Colonic mucosa (tissue), 4 donors: ENCODE measurements at regions not wholly inside any gene's neighbourhood (a gene's known extent, or its start where the extent isn't known, plus 50 kb on each side); places are given as distances from the start of the nearest gene placed in this dataset.
"Not testable (repeated sequence)": the region's sequence is repeated elsewhere in the genome, so short reads cannot be mapped to it uniquely, and the experiment has no call there.

Source experiments
- DNase-seq: peaks from one replicate; pipeline ENCODE4 v3.0.0-alpha.2; 2020
- H3K27ac ChIP-seq: fragments of 200-600 bp; one replicate; pipeline ENCODE4 v1.8.0; 2021
- H3K27me3 ChIP-seq: fragments of 200-600 bp; one replicate; pipeline ENCODE4 v1.8.0; 2021
- H3K36me3 ChIP-seq: fragments of 200-600 bp; one replicate; pipeline ENCODE4 v1.8.0; 2021
- H3K4me1 ChIP-seq: fragments of 200-600 bp; one replicate; pipeline ENCODE4 v1.8.0; 2021; ENCODE audit warnings: mild to moderate bottlenecking
- H3K4me3 ChIP-seq: fragments of 200-600 bp; one replicate; pipeline ENCODE4 v1.8.0; 2021
- H3K9ac ChIP-seq, 2 donors: one replicate each; pipeline ENCODE4 v1.7.0; 2013; ENCODE audit warnings: control low read depth in 2 of 2, low read depth in 2 of 2, low read length in 2 of 2
- H3K9me3 ChIP-seq: fragments of 200-600 bp; one replicate; pipeline ENCODE4 v1.8.0; 2021
- CTCF ChIP-seq: fragments of 200-600 bp; IDR thresholded peaks from one replicate; pipeline ENCODE4 v1.8.0; 2022; ENCODE audit warnings: antibody characterized with exemption, mild to moderate bottlenecking
- intact Hi-C: fragments of 100-400 bp; cut with DNase I; formaldehyde crosslinking; loops from one replicate; pipeline ENCODE4 v1.14.1; 2022
- donor health status: healthy.
- donor health status: DM: no; HTN: no; CAD: no.
- donor health status: DM: no; HTN: no; CAD: no.

- no peak for DNase-seq
- no peak overlapping the region for H3K4me3 ChIP-seq
- H3K27me3 ChIP-seq = no peaks in the 10 kb centered on the region
- no peaks in the 10 kb centered on the region for H3K4me1 ChIP-seq
- H3K27ac ChIP-seq = no peak overlapping the region
- no peak for TF ChIP-seq CTCF
- no peaks in the 10 kb centered on the region for H3K9me3 ChIP-seq
- H3K36me3 ChIP-seq = no peaks in the 10 kb centered on the region
- no peak overlapping the region for H3K9ac ChIP-seq
- intact Hi-C loops = no loop called here
Measured at GRCh38 chr4:84147831-84148230, 351.3 kb downstream of the NKX6-1 start.

GRCh38 chr4:84146300-84146959 is 352.7 kb downstream of the NKX6-1 start:
- Histone ChIP-seq H3K36me3 (no peaks in the 10 kb centered on the region), H3K9me3 (no peaks in the 10 kb centered on the region), H3K4me1 (no peaks in the 10 kb centered on the region), H3K9ac (no peak overlapping the region), H3K27me3 (no peaks in the 10 kb centered on the region), H3K27ac (no peak overlapping the region), H3K4me3 (no peak overlapping the region)
- no peak for DNase-seq
- TF ChIP-seq CTCF = no peak
- intact Hi-C loops = no loop called here

- DNase-seq = no peak
- Histone ChIP-seq H3K4me3 (no peak overlapping the region), H3K27me3 (no peaks in the 10 kb centered on the region), H3K9ac (no peak overlapping the region), H3K36me3 (no peaks in the 10 kb centered on the region), H3K9me3 (no peaks in the 10 kb centered on the region), H3K27ac (no peak overlapping the region), H3K4me1 (no peaks in the 10 kb centered on the region)
- no peak for TF ChIP-seq CTCF
- intact Hi-C loops = no loop called here
Measured at GRCh38 chr4:84145176-84145575, 353.9 kb downstream of the NKX6-1 start.

GRCh38 chr4:84126911-84127310 is 372.2 kb downstream of the NKX6-1 start:
- H3K36me3 ChIP-seq, H3K4me1 ChIP-seq, H3K9ac ChIP-seq, H3K27ac ChIP-seq, H3K27me3 ChIP-seq, H3K9me3 ChIP-seq, intact Hi-C loops: not testable (repeated sequence)
- peak overlapping the region; percentile 10 for H3K4me3 ChIP-seq
- peak; percentile 49 for DNase-seq

GRCh38 chr4:84126061-84126787 is 372.9 kb downstream of the NKX6-1 start:
- no peaks in the 10 kb centered on the region for H3K9me3 ChIP-seq
- no peak for TF ChIP-seq CTCF
- H3K27ac ChIP-seq = no peak overlapping the region
- no peak overlapping the region for H3K9ac ChIP-seq
- no peaks in the 10 kb centered on the region for H3K36me3 ChIP-seq
- peak overlapping the region; percentile 10 for H3K4me3 ChIP-seq
- no peaks in the 10 kb centered on the region for H3K27me3 ChIP-seq
- intact Hi-C loops = no loop called here
- no peak for DNase-seq
- H3K4me1 ChIP-seq = no peaks in the 10 kb centered on the region

GRCh38 chr4:84110040-84110439 is 389.1 kb downstream of the NKX6-1 start:
- Histone ChIP-seq H3K9me3 (no peaks in the 10 kb centered on the region), H3K27me3 (no peaks in the 10 kb centered on the region), H3K27ac (no peak overlapping the region), H3K4me3 (no peak overlapping the region), H3K4me1 (no peaks in the 10 kb centered on the region), H3K9ac (no peak overlapping the region), H3K36me3 (no peaks in the 10 kb centered on the region)
- TF ChIP-seq CTCF = no peak
- DNase-seq = no peak
- intact Hi-C loops = no loop called here

- H3K36me3 ChIP-seq, H3K4me3 ChIP-seq, intact Hi-C loops, DNase-seq, H3K9me3 ChIP-seq, H3K4me1 ChIP-seq, H3K27me3 ChIP-seq, H3K27ac ChIP-seq, H3K9ac ChIP-seq: not testable (repeated sequence)
Measured at GRCh38 chr4:84101653-84102625, 397.2 kb downstream of the NKX6-1 start.
